ENCODE measurements at regions not wholly inside any gene's neighbourhood (a gene's known extent, or its start where the extent isn't known, plus 50 kb on each side); places are given as distances from the start of the nearest gene placed in this dataset.

DNA sequence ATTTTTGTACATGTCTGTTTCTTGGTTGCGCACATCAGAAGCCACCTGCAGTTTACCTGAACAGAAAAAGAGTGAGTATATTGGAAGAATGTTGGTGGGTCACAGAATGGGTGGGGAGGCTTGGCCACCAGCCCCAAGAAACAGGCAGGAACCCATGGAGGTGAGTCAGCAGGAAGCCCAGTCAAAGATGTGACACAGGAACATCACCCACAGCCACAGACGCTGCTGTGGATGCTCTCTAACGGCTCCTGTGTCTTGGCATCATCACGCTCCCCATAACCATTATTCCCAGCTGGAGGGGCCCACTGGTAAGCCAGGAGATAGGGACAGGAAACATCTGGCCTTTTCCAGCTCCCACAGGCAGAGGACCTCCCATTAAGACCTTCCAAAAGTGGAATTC lies 94.0 kb upstream of the WSB1 start:
- TF ChIP-seq EZH2 (IDR thresholded peaks at IDR 0.05; ENCODE audit: low read length, unreplicated experiment): no peak
- TF ChIP-seq, protein P1, sequence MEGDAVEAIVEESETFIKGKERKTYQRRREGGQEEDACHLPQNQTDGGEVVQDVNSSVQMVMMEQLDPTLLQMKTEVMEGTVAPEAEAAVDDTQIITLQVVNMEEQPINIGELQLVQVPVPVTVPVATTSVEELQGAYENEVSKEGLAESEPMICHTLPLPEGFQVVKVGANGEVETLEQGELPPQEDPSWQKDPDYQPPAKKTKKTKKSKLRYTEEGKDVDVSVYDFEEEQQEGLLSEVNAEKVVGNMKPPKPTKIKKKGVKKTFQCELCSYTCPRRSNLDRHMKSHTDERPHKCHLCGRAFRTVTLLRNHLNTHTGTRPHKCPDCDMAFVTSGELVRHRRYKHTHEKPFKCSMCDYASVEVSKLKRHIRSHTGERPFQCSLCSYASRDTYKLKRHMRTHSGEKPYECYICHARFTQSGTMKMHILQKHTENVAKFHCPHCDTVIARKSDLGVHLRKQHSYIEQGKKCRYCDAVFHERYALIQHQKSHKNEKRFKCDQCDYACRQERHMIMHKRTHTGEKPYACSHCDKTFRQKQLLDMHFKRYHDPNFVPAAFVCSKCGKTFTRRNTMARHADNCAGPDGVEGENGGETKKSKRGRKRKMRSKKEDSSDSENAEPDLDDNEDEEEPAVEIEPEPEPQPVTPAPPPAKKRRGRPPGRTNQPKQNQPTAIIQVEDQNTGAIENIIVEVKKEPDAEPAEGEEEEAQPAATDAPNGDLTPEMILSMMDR (conservative IDR thresholded peaks at IDR 0.05; ENCODE audit: low read depth, low read length): no peak
